Tibial nerve (tissue), 3 donors: ENCODE measurements at regions not wholly inside any gene's neighbourhood (a gene's known extent, or its start where the extent isn't known, plus 50 kb on each side); places are given as distances from the start of the nearest gene placed in this dataset.

Experiments used
- CTCF ChIP-seq, 5 experiments: fragments of 200-600 bp in 3 of 5; fragments of 450-650 bp in 2 of 5; sonication (generic) in 3 of 5; IDR thresholded peaks; one replicate each; pipeline ENCODE4 v1.5.1; 2016 to 2019; ENCODE audit warnings: antibody characterized with exemption in 5 of 5, mild to moderate bottlenecking in 3 of 5, moderate library complexity in 2 of 5
- POLR2A ChIP-seq, 2 donors: fragments of 450-650 bp; IDR thresholded peaks; one replicate each; pipeline ENCODE4 v1.6.1; 2017; ENCODE audit warnings: antibody characterized with exemption in 2 of 2, mild to moderate bottlenecking in 2 of 2, moderate library complexity in 2 of 2

DNA sequence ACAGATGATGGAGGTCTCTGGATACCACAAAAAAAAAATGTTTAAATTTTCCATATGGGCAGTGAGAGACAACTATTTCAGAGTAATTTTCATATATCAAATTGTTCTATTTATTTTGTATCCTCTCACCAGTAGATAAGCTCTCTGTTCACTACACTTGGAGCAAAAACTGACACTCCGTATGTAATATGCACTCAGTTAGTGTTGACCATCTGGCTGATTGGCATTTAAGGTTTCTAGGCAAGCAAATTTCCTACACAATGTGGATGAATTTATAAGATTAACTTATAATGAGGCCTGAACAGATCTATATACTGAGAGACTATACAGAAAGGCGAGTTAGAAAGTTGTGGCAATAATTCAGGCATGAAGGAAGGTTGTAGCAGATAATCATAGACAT lies 836.5 kb upstream of the SEMA6D start:
- no peak for TF ChIP-seq CTCF (IDR thresholded peaks at IDR 0.05)
- no peak for TF ChIP-seq POLR2A (IDR thresholded peaks at IDR 0.05)
